ENCODE measurements at regions not wholly inside any gene's neighbourhood (a gene's known extent, or its start where the extent isn't known, plus 50 kb on each side); places are given as distances from the start of the nearest gene placed in this dataset.

DNA sequence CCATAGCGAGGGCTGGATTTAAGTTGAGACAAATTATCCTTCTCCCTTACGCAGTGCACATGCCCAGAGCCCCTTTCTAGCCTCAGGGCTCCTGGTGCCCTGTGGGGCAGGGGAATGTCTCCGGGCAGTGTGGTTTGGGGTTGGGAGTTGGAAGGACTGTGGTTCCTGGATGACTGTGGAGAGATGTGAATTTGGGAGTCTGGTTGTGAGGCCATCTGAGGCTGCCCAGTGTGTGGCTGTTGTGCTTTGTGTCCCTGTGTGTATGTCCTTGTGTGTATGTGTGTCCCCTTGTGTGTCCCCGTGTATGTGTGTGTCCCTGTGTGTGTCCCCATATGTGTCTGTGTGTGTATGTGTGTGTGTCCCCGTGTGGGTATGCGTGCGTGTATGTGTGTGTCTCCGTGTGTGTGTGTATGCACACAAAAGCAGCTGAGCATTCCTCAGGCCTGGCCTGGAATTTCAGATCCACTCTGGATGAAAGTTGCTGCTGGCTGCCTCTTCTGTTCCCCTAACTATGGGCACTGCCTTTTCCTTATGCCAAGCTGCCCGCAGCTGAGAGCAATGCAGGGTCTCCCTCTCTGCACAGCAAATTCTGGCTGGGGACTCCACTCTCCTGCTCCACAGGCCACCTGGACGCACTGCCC is 65.4 kb downstream of the UBIAD1 start:
- DNase-seq: no peak

DNA sequence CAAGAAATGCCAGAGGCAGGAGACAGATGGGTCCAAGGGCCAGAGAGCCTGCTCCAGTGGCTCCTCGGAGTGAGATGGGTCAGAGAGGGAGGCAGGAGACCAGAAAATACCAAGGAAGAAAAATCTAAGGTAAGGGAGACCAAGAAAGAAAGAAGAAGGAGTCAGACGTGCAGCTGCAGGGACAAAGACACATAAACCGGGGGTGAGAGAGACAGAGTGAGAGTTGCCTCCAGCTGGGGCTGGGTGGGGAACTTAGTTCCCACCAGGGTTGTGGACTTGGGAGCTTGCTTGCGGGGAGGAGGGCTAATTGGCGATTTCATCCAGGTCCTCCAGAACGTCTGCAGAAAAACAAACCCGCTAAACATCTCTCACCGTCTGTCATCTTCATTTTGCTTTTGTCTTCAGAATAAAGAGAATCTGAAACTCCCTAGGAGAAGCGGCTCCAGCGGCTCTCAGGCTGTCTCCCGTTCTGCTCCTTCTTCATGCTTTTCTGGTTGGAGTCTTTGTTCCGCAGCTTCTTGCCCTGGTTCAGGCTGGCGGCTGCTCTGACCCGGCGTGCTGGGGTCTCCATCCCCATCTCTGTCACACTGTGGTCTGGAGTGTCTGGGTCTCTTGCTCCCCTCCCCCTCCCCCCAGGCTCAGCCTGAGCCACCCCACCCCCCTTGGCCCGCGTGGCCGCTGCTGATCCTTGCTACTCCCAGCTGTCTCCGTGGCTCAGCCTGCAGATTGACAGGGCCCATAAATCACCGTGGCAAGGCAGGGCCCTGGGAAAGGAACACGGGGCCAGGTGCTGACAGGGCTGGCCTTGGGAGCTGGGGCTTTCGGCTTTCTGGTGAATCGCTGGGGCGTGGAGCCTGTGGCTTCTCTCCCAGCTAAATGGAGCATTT is 66.6 kb downstream of the UBIAD1 start:
- no peak for DNase-seq

DNA sequence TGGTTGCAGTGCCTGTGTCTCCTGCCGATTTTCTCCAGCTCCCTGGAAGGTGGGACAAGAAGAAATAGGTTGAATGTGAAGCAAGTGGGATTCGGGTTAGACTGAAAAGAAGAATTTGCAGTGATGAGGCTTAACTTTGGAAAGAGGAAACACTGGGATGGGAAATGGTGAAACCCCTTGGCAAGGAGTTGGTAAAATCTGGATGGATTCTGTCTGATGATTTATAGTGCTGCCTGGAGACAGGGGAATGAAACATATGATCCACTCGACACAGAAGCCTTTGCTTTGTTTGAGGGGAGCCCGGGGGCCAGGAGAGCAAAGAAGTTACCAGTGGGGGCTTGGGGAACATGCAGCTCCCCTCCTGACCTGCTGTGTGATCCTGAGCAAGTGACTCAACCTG is 67.2 kb downstream of the UBIAD1 start:
- DNase-seq: no peak

DNA sequence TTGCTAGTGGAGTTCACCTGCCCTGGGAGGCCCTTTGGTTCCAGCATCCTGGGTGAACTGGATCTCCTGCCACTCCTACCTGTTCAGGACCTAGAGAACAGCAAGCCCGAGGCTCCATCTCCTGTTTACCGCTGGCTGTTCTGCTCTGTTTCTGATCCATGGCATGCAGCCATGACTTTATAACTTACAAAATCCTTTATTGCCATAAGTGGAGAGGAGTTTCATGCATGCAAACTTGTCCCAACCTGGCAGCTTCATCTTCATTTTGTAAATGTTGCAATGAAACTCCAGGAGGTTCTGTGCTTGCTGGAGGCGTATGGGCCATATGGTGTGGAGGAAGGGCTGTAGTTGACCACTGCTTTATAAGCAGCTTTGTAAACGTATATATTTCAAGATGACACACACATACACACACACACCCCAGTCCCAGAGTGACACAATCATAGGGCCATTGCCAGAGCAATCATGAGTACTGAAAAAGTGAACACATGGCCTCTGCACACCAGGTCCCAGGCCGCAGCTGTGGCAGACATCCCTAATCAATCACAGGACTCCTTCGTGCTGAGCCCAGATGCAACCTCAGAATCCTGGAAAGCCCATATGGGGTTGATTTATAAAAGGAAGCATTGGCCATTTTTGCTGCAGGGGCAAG is 69.0 kb downstream of the UBIAD1 start:
- peak in 11 of 58 donors; percentile 5 to 49 (median 22) for DNase-seq

DNA sequence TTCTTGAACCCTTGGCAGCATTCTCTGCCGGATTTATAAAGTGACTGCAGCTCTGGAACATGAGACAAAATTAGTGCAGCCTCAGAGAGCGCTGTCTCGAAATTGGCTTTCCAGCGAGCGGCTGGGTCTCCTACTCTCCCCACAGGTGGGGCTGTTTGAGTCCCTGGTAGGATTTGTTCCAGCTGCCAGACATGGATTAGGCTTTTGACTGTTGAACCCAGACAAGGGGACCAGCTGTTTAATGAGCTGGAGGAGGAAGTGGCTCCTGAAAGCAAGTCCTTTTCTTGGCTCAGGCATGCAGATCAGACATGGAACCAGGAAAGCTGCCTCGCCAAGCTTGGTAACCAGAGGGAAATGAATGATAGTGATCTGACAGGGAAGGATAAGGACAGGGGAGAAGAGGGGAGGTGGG is 69.6 kb downstream of the UBIAD1 start:
- DNase-seq: no peak

DNA sequence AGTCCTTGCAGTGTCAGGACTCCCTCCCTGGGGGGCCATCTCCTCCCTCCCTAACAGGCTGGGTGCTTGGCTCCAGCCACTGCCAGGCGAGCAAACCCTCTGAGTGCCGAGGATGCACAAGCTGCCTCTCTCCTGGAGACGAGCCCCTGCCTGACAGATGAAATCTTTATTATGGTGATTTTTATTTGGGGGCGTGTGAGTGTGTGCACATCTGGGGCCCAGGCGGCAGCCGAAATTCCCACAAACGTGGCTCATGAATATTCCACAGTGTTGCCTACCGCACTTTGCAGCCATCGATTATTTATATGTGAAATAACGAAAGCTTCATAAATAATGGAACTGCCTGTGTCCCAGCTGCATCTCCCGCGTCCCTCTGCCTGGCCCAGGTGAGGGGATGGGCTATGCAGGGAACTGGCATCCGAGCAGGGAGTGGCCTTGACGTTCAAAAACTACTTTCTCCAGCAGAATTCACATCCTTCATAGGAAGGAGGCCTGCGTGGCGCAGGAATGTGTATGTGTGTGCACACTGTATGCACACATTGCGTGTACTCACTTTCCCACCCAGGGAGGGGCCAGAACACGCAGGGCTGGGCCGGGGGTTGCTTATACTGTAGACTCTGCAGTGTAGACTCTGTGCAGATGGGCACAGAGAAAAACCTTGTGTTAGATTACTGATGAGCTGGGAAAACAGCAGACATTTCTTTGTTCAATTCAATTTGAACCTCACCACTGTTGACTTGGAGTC is 73.1 kb downstream of the UBIAD1 start:
- DNase-seq: no peak

DNA sequence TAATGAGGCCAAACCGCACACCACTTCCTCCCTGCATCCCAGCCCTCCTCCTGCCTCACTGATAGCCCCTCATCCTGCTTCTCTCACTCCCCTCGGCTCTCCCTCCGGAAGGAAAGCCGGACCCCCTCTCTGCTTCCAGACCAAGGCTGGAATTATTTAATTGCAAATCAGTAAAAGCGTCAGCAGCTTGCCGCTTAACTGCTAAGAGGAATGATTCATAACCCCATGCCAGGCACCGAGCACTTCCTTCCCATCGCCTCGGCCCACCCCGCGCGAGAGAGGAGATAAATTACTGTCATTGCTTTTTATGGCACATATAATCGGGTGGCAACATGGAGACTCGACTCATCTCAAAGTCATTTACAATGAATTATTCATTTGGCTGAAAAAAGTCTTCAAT is 77.3 kb downstream of the UBIAD1 start:
- peak in 1 of 58 donors; percentile 28 for DNase-seq

DNA sequence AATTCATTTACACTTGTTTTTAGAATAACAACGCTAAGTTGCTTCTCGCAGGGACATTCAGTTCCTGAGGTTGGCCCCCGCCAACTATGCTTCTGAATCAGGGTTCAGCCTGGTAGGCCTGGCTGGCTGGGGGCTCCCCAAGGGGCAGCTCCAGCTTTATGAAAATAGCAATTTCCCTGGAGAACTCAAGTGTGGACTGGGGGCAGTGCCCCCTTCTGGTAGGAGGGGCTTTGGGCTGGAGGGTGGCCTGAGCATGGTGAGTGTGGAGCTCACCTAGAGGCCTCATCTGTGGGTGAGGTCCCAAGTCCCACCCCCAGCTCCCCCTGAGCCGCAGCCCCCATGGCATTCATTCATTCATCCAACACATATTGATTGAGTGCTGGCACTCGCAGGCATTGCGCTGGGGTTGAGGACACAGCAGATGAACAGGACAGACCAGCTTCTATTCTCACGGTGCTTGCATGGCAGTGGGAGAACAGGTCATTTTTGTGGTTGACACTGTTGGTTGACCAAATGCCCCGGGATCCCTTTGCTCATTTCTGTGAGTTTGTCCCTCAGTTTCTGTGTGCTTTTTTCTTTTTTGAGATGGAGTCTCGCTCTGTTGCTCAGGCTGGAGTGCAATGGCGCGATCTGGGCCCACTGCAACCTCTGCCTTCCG is 79.2 kb downstream of the UBIAD1 start:
- no peak for DNase-seq

DNA sequence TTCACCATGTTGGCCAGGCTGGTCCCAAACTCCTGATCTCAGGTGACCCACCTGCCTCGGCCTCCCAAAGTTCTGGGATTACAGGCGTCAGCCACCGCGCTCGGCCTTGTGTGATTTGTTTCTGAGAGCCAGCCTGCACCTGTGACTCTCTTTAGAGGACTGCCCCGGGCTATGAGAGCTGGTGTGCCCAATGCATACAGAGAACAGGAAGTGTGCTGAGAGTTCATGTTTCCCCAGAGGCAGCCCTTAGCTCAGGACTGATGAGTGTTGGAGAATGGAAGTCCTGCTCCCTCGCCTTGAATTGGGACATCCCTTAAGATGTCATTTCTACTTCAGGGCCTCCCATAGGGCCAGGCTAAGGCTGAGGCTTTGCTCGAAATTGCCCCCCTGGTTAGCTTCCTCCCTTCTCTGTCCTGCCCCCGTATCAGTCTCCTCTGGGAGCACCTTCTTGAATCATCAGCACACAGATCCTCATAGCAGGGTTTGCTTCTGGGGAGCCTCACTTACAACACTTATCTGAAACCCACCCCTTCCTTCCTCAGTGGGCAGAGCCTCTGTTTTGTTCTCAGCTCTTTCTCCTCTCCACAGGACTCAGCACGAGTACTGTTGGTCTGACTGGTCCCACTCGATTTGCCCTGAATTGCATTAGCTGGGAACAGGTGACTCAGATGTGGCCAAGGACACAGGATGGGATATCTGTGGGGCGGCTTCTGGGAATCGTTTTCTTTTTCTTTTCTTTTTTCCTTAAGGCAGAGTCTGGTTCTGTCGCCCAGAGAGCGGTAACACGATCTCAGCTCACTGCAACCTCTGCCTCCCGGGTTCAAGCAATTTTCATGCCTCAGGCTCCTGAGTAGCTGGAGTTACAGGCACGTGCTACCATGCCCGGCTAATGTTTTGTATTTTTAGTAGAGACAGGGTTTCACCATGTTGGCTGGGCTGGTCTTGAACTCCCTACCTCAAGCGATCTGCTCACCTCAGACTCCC is 80.1 kb downstream of the UBIAD1 start:
- DNase-seq: no peak

DNA sequence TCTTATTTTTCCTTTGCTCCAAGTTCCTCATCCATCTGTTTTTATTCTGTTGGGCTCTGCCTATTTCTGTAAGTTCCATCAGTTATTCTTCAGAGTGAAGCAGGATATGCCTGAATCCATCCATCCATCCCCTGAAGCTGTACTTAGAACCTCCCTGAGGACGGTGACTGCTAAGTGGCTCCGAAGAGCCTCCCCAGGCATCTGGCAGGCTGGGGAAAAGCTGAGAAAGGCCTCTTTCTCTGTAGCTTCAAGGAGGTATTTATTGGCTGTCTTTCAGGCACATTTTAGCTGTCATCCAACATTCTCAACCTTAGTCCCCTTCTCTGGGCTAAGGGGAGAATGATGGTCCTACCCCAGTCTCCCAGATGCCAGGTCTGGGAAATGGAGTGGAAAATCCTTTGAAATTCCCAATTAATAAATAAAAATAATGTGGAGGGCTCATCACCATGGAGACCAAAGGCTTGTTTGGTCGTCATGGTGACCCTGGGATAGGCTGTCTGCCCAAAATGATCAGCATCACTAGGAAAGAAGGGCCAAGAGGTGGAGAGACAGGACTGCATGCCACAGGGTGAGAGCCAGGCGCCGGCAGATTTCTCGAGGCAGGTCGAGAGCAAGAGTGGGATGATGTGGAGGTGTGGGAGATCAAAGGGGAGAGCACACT is 82.0 kb downstream of the UBIAD1 start:
- peak in 31 of 58 donors; percentile 16 to 92 (median 65) for DNase-seq

DNA sequence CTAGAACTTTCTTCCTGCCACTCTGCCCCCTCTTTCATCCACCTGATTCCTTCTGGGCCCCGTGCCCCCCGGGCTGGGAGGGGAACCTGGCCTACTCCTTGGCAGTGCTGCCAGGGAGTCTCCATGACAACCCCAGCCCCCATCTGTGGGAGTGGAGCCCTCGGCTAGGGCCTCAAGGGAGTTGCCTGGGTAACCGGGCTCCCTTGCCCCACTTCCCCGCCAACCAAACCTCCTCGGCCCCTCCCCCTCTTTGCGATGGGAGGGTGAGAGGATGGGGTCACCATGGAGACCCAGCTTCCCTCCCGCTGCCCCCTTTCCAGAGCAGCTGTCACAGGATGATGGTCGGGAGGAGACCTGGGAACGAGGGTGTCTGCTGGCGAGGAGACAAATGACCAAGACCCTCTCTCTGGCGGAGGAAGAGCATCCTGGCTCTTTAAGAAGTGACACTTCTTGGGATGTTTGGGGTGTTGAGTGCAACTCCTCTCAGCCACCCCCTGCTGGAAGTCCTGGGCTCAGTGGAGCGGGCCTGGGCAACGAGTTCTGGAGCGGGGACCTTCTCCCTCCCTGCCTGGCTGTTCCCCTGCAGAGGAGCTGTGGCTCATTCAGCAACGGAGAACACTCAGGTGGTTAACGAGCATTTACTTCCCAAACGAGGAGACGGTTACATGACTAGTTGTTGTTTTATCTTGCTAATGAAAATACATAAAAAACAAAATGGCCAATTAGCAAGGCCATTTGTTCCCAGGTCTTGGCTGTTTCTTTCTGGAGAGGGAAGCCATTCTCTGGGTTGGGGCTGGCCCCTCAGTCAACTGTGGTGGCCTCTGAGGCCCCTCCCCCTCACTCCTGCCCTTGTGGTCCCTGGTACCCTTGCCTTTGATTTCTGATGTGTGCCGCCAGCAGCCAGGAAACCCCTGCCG is 82.8 kb downstream of the UBIAD1 start:
- DNase-seq: peak in 57 of 58 donors; percentile 23 to 96 (median 82)

DNA sequence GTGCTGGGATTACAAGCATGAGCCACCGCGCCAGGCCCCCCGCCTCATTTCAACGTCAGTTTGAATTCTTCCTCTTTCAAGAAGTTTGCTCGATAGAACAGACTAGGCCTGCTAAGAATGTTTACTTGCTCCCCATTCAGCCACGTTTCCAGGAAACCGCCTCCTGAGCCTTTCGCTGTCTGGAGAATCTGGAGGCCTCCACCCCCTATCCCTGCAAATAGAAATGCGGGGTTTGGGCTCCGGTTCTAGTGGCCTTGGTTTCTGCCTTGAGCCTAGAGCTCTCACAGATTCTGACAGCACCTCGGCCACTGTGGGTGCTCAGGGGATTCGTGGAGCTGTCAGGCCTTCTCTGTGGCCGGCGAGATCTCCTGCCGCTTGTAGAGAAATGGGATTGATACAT is 84.3 kb downstream of the UBIAD1 start:
- DNase-seq: peak in 44 of 58 donors; percentile 4 to 76 (median 34)

DNA sequence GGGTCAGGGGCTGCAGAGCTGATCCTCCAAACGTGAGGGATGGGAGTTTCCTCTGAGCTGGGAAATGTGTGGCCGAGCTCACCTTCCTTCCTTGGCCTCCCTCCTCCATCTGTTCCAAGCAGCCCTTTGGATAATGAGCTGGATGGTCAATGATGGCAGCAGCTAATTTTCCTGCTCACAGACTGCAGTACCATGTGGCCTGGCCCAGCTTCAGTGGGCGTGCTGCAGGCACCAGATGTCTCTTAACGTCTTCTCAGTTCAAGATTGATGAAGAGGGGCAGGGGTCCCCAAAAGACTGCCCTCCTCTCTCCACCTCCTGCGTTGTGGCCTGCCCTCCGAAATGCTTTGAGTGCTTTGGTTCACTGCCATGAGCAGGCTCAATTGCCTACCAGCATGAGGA is 86.0 kb downstream of the UBIAD1 start:
- no peak for DNase-seq

DNA sequence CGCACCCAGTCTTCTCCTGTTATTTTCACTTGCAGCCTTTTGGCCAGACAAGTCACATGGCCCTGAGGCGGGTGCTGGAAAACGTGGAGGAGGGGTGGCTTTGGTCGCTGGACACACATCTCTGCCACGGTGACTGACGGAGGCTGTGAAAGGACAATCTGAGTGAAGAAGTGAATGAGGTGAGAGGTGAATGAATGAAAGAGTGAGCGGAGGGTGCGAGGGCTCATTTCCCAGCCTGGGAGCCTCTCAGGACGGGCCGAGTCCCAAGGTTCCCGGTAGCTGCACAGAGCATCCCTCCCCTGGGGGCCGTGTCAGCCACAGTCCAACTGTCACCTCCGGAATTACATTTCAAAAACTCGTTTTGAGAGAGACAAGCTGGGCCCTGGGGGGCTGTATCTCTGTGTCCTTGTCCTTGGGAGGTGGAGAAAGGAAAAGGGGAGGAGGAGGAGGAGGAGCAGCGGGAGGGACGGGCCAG is 89.6 kb downstream of the UBIAD1 start:
- DNase-seq: no peak

DNA sequence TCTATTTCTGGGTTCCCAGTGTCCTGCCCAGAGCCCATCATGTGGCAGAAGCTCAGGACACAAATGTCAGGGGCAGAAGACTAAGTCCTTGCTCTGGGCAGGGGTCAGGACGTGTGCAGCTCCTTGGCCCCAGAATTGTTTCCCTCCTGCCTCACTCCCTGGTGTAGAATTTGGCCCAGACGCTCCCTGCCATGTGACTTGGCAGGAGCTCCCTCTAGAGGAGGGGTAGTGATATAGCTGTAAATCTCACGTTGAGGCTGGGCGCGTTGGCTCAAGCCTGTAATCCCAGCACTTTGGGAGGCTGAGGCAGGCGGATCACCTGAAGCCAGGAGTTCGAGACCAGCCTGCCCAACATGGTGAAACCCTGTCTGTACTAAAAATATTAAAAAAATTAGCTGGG is 91.2 kb downstream of the UBIAD1 start:
- DNase-seq: no peak

DNA sequence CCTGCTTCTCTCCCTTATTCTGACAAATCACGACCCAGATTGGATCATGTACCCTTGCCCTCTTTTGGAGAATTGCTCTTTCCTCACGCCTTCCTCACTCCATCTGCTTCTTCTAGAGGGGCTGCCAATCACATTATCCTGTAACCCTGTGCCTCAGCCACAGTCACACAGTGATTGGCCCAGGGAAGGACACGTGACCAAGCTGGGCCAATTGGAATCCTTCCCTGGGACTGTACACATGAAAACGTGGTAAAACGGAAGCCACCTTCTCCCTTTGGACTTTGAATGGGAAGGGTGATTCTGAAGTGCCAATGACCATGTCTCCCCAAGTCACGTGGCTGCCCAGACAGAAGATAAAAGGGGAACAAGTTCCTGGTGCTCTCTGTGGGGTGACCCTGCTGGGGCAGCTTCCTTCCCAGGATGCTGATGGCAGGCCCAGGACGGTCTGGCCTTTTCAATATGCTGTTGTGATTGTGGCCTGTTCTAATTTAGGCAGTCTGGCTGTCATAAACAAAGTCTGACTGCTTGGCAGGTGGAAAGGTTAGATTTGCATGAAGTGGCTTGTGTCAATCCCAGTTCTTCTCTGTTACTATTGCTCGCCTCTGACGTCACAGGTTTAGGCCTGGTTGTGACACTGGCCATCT is 92.9 kb downstream of the UBIAD1 start:
- DNase-seq: no peak
